LoVo (cell line): ENCODE measurements at regions not wholly inside any gene's neighbourhood (a gene's known extent, or its start where the extent isn't known, plus 50 kb on each side); places are given as distances from the start of the nearest gene placed in this dataset.

Source experiments
- DNase-seq: peaks from one replicate; pipeline ENCODE4 v3.0.0-alpha.2; 2016; ENCODE audit warnings: low spot score

- no peak for DNase-seq
Measured at GRCh38 chr6:62670490-62671223, 384.6 kb upstream of the KHDRBS2 start.

- DNase-seq = no peak
Measured at GRCh38 chr6:62669831-62670230, 383.8 kb upstream of the KHDRBS2 start.

GRCh38 chr6:62652692-62653328 lies 366.8 kb upstream of the KHDRBS2 start:
- DNase-seq = no peak

- no peak for DNase-seq
Measured at GRCh38 chr6:62645274-62645673, 359.2 kb upstream of the KHDRBS2 start.

- no peak for DNase-seq
Measured at GRCh38 chr6:62640749-62641148, 354.7 kb upstream of the KHDRBS2 start.

- no peak for DNase-seq
Measured at GRCh38 chr6:62626661-62627060, 340.6 kb upstream of the KHDRBS2 start.

GRCh38 chr6:62623846-62624532 lies 338.0 kb upstream of the KHDRBS2 start:
- peak; percentile 61 for DNase-seq

- no peak for DNase-seq
Measured at GRCh38 chr6:62615366-62616015, 329.5 kb upstream of the KHDRBS2 start.

GRCh38 chr6:62614442-62614841 lies 328.4 kb upstream of the KHDRBS2 start:
- DNase-seq = no peak

GRCh38 chr6:62613928-62614327 lies 327.9 kb upstream of the KHDRBS2 start:
- no peak for DNase-seq

- no peak for DNase-seq
Measured at GRCh38 chr6:62612471-62612870, 326.4 kb upstream of the KHDRBS2 start.

- DNase-seq = no peak
Measured at GRCh38 chr6:62570372-62570771, 284.3 kb upstream of the KHDRBS2 start.

- DNase-seq = no peak
Measured at GRCh38 chr6:62541502-62541901, 255.5 kb upstream of the KHDRBS2 start.

- DNase-seq = no peak
Measured at GRCh38 chr6:62530985-62531384, 245.0 kb upstream of the KHDRBS2 start.

GRCh38 chr6:62528894-62529526 lies 243.0 kb upstream of the KHDRBS2 start:
- no peak for DNase-seq

- DNase-seq = no peak
Measured at GRCh38 chr6:62523630-62524029, 237.6 kb upstream of the KHDRBS2 start.

- DNase-seq = no peak
Measured at GRCh38 chr6:62519574-62519973, 233.5 kb upstream of the KHDRBS2 start.

GRCh38 chr6:62516291-62517141 lies 230.5 kb upstream of the KHDRBS2 start:
- DNase-seq = no peak

- DNase-seq = no peak
Measured at GRCh38 chr6:62492192-62492822, 206.3 kb upstream of the KHDRBS2 start.

GRCh38 chr6:62480544-62480943 lies 194.5 kb upstream of the KHDRBS2 start:
- DNase-seq = no peak

GRCh38 chr6:62479697-62480220 lies 193.7 kb upstream of the KHDRBS2 start:
- no peak for DNase-seq
